ENCODE measurements at regions not wholly inside any gene's neighbourhood (a gene's known extent, or its start where the extent isn't known, plus 50 kb on each side); places are given as distances from the start of the nearest gene placed in this dataset.

DNA sequence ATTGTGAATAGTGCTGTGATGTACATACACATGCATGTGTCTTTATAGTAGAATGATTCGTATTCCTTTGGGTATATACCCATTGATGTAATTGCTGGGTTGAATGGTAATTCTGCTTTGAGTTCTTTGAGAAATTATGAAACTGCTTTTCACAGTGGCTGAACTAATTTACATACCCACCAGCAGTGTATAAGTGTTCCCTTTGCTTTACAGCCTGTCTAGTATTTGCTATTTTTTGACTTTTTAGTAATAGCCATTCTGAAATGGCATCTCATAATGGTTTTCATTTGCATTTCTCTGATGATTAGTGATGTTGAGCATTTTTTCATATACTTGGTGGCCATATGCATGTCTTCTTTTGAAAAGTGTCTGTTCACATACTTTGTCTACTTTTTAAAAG lies 54.5 kb upstream of the FAM78B start:
- DNase-seq (ENCODE audit: low spot score) = no peak

DNA sequence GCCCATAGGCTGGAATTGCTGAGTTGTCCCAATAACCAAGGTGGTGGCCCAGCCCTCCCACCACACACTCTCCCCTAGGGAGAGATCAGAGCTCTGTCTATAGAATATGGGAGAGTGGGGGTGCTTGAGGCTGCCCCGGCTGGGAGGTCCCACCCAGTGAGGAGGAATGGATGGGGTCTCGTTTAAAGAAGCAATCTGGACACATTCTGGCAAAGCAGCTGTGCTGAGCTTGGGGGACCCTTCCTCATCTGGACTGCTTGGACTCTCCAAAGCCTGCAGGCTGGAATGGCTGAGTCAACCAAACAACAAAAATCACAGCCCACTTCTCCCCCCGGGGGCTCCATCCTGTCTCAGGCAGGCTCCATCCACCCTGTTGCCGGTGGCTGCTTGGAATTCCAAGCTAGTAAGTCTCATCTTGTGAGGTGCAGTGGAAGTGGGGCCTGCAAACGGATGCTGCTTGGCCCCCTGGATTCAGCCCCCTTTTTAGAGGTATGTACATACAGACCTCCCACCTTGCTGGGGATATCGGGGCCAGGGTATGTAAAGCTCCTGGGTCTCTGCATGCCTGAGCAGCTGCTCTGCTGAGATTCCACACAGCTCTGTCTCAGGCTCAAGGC lies 67.1 kb upstream of the FAM78B start:
- no peak for DNase-seq (ENCODE audit: low spot score)

DNA sequence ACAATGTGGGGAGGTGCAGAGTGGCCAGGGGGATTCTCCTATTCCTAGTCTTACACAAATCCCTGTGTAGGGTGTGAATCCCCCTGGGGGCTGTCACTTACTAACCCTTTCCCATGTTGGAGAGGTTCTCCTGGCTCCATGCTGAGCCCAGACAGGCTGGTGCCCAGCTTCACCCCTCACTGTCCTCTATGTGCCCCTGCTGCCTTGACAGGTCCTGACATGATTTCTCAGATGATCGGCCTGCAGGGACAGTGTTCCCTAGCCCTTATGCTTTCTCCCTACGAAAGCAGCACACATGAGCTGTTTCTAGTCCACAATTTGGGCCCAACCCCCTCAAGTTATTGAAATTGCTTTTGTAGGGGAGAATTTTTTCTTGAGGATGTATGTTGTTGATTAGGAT lies 68.9 kb upstream of the FAM78B start:
- no peak for DNase-seq (ENCODE audit: low spot score)

DNA sequence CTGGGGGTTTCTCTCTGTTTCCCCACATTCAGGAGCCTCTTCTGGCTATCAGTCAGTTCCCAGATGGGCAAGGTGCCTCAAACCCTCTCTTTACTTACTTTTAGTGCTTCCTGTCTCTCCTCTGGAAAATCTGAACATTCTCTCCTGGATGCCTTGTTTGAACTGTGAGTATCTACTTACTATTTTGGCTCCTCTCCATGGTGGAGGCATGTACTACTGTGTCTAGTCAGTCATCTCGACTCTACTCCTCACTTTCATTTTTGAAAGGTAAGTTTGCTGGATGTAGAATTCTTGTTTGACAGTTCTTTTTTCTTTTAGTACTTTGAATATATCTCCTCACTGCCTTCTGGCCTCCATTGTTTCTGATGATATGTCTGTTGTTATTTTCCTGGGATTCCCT lies 70.9 kb upstream of the FAM78B start:
- no peak for DNase-seq (ENCODE audit: low spot score)

DNA sequence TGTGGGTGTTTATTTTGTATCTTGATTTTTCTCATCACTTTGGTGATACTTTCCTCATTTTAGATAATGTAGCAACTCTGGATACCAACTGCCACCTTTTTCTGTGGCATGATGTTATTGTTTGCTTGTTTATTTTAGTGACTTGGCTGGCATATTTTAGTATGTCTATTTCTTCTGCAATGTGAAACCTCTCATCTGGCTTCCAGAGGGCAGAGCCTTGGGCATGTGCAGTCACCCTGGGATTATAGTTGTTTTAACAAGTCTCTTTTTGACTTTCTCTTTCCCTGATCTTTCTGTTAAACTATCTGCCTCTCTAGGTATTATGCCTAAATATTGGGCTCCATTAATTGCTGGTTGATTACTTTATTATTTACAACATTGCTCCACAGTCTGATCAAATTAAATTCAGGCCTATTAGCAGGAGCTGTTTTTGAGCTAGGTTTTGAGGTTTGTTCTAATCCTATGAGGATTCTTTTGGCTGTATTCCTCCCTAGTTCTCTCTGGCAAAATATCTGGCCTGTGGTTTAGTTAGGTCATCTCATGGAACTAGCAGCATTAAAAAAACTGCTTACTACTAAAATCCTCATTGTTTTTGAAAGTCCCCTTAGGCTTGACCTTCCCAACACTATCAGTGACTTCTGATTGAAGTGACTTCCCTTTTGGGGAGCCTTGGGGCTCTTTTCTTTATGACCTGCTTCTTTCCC lies 86.4 kb upstream of the FAM78B start:
- no peak for DNase-seq (ENCODE audit: low spot score)

DNA sequence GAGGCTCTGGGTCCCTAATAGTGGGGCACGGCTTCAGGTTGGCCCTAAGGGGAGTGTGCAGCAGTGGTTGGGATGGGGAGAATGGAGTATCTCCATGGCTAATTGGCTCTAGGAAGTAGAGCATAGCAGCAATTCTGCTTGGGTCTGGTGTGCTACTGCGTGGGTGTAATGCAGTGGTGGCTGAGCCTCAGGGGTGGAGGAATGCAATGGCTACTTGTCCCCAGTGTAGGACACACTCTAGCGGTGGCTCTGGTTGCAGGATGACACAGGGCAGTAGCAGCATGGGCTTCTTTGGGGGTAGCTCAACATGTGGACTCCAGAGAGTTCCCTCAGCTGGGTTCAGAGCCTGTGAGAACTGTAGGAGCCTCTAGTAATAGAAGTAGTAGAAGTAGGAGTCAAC lies 91.2 kb upstream of the FAM78B start:
- no peak for DNase-seq (ENCODE audit: low spot score)

DNA sequence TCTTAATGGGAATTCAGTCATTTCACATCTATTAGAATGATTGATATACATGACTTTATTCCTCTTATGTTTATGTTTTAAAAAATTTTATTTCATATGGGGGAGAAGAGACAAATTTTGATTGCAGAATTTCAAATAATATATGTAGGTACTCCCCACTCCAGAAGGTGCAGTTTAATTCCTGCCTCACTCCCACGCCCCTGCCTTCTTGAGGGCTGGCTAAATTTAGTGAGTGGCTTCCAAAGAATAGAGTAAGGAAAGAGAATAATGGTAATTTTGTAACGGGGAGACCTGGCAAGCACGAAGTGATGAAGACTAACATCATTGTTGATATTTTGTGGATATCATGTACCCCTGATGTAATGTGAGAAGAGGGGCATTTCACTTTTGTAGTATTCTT lies 94.7 kb upstream of the FAM78B start:
- no peak for DNase-seq (ENCODE audit: low spot score)

DNA sequence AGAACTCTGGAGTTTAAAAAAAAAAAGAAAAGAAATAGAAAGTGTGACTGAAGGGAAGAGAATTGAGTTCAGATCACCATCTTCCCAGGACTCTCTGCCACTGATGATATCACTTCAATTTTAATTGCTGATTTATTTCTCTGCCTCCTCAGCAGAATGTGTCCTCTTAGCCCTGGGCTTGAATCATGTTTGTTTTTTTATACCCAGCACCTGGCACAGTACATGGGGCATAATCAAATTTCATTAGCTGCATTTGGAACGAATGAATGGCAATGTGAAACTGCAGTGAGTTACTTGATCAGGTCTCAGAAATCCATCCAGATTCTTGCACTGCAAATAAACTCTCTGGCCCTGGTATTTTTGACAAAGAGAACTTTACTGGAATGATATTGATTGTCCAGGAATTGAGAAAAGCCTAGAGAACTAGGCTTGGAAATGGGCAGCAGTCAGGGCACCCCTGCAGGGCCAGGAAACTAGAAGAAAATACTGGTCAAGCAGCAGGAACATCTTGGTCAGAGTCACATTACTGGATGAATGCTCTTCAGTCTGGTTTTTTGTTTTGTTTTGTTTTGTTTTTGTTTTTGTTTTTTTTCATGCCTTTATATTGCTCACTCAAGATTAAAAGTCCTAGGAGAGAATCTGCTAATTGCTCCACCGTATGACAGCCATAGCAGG lies 103.8 kb upstream of the FAM78B start:
- DNase-seq (ENCODE audit: low spot score) = no peak

DNA sequence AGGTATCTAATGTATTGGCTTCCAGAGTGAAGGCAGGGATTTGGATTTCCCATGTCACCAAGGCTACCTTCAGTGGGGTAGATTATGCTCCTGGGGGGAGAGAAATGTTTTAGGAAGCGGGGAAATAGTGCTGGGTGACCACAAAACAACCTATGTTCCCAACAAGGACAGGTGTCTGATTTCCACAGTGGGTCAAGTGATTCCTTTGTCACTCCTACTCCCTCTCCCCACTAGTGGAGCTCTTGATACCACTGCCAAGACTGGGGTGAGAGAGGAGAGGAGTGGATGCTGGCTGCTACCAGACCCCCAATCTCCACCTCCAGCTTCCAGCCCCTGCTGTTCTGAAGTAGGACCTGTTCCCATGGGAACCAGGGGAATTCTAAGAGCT lies 104.3 kb upstream of the FAM78B start:
- no peak for DNase-seq (ENCODE audit: low spot score)

DNA sequence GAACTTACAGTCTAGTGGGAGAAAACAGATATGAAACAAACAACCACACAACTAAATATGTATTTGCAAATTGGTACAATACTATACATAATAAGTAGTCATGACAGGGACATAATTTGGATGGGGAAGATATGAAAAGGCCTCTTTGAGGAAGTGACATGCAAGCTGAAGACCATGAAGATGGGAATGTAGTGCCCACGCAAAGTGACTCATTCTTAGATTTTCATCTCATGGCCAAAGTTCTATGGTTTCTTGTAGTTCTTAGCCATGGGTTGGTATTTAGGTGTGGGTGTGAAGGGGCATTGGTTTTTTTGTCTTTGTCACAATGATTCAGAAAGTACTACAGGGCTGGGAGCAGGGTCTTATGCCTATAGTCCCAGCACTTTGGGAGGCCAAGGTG lies 105.4 kb upstream of the FAM78B start:
- no peak for DNase-seq (ENCODE audit: low spot score)

DNA sequence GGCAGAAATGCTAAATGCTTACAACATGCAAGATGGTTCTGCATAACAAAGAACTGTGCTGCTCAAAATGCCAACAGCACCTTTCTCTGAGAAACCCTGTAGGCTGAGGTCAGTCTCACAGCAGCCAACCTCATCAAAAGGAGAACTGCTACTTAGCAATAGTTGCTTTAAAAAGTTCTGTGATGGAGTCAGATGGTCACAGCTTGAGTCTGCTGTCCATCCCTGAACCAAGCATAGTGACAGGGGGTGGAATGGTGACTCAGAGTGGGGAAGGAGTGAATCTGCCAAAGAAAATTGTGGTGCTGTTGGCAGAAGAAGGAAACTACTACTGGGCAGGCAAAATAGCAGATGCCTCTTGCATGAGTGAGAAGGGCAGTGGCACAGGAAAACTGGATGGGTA lies 106.0 kb upstream of the FAM78B start:
- no peak for DNase-seq (ENCODE audit: low spot score)

DNA sequence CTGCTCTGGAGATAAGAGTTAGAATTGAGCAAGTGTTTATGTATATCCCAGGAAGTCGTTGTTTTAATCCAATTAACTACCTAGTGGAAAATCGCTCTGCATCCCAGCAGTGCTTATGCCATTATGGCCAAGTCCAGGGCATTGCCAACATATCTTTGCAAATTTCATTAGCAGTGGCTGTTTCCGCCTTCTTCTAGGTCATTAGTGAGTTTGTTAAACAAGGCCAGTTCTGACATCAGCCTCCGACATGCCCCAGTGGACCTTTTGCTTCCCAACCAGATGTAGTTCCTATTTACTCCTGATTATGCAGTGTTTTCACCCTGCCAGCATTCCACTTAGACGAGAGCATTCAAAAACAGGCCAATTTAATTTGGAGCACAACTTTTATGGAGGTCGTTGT lies 106.8 kb upstream of the FAM78B start:
- DNase-seq (ENCODE audit: low spot score) = no peak

DNA sequence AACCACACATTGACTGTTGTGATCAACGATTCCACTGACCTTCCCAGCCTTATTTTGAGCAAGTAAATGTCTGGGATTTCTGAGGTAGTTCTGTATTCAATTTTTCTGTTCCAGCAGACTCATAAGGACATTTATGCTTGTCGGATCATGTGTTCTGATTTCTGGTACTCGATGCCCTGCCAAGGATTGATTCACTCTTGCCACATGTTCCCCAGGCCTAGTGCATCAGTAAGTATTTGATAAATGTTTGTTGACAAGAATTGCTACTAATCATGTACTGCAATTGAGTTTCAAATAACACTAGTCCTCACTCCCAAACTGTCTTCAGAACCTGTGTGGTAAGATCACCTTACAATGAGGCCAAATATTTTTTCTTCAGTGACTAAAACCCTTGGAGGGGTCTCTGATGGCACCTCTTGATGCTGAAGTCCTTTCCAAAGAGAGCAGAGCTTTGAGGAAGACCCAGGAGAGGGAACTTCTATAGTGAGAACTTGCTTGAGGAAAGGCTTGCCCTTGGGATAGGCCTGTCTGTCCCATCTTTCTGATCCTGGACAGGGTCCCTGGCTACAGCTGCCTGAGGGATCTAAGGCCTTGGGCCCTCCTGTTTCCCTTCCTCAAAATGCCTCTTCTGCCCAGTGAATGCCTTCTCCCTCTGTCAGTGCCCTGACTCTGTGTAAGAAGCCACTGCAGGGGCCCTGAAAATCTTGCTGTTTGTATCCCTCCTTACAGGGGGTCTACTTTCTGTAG lies 115.8 kb upstream of the FAM78B start:
- no peak for DNase-seq (ENCODE audit: low spot score)

DNA sequence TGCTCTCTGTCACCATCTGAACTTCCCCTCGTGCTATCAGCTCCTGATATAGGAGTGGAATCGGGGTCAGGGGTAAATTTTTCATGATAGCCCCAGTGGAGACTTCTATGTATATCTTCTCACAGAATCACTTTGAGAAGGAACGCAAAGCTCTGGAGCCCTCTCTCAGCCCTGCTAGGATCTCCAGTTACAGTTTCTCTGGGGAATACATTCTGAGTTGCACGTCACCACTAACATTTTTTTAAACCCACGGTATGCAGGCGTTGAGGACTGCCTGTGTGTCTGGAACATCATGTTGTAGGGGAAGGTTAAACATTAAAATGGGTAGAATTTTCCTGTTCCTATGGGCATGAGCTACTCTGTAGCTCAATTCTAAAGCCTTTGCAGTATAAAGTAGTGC lies 116.4 kb upstream of the FAM78B start:
- no peak for DNase-seq (ENCODE audit: low spot score)

DNA sequence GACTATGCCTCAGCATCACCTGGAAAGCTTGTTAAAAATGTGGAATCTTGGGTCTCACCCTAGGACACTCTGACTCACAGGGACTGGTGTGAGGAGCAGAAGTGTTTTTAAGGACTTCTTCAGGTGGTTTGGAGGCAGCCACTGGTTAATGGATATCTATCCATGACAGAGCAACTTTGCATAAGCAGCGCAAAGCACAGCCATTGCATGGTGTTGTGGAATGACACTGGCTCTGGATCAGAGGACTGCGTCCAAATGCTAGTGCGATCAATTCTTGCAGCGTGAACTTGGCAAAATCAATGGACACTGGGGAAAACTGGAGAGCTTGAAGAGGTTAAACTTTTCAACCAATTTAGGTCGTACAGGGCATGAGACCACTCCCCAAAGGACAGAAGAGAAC lies 116.8 kb upstream of the FAM78B start:
- no peak for DNase-seq (ENCODE audit: low spot score)

DNA sequence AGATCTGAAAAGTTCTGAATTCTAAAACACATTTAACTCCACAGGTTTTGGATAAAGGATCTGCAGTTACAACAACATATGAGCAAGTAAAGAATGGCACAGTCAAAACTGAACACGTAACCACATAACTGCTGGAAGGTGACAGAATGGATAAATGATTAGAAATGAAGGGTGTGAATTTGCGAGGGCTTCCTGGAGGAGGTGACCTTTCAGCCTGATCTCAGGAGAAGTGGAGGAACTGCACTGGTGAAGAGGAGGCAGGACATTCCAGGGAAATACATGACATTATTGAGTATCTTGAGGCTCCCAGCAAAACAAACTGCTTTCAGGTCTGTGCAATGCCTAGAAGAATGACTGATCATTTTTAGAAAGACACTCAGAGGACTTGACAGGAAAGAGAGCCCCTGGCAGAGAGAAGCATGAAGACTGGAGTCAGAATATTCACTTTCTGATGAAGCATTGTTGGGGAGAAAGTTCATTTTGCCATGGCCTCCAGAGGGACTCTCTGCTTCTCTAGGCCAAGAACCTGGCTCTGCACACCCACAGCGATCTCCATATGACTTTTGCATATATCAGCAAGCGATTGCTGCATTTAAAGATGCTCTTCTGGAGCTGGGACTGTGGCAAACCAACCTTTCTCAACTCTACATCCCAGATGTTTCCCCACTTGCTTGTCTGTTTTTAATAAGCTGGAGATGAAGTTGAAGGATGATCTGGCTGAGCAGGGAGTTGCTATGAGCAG lies 122.7 kb upstream of the FAM78B start:
- no peak for DNase-seq (ENCODE audit: low spot score)

DNA sequence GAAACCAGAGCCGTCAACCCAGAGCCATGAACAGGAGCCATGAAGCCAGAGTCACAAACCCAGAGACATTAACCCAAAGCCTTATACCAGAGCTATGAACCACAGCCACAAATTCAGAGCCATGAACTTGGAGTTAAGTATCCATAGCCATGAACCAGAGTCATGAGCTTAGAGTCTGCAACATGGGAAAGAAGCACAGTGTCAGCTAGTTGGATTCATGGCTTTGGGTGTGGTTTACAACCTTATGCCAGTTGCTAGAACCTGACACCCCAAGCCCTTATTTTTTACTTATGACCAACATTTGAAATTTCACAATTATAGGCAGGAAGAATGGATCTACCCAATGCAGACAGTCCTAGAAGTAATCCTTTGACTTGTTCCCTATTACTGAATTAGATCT lies 128.9 kb upstream of the FAM78B start:
- DNase-seq (ENCODE audit: low spot score) = no peak

DNA sequence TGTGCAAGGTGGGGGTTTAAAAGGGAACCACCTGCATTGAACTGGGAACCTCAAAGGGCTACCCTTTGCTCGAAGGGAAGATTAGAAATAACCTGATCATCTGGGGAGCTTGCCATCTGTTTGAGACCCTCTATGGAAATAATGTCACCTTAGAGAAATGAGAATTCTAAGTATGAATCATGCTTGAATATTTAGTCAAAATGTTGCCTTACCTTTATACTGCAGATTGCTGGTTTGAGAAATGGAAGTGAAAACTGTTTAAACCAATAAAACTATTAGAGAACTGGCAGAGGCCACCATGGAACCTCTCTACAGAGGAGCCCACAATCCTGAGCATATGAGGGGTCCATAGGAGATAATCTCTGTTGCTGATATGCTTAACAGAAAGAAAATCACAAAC lies 131.2 kb upstream of the FAM78B start:
- no peak for DNase-seq (ENCODE audit: low spot score)

DNA sequence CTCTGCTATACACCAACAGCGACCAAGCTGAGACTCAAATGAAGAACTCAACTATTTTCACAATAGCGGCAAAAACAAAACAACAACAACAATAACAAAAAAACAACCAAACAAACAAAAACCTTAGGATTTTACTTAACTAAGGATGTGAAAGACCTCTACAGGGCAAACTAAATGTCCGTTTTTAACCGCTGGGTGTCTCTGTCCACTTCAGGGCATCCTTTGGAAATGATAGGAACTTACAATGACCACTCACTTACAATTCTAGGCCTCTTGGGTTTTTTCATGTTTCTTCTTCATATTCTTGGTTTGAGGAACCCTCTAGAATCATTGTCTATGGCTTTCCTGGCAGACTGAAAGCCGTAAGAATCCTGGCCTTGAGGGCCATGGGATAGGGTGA lies 134.0 kb upstream of the FAM78B start:
- DNase-seq (ENCODE audit: low spot score) = no peak

DNA sequence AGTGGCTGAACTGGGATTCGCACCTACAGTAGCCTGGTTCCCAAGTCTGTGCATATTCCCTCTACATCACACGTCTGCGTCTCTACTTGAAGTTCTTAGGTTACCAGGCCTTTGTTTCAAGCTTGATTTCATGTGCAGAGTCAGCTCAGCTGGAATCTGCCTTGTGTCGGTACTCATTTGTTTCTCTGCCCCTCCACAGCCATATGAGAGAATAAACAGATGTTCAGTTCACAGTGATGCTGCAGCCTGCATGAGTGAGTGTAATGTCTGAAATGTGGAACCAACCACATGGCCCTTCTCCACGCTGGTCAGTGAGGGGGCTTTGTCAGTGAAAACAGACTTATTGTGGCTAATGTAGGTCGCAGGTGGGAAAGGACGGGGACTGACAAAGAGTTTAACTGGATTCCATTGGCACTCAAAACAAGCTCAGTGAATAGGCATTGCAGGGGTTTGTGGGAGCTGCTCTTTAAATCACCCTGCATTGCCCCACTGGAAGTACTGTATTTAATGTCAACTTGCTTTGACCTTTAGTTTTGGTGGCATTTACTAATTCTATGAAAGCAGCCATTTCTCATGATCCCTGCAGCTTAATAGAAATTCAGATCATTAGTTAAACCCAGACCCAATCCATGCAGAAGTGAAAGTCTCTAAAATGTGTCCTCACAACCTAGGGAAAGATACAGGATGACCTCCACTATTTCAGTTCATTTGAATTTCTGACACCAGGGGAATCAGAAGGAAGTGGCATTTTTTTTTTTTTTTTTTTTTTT lies 136.4 kb upstream of the FAM78B start:
- DNase-seq (ENCODE audit: low spot score) = no peak

DNA sequence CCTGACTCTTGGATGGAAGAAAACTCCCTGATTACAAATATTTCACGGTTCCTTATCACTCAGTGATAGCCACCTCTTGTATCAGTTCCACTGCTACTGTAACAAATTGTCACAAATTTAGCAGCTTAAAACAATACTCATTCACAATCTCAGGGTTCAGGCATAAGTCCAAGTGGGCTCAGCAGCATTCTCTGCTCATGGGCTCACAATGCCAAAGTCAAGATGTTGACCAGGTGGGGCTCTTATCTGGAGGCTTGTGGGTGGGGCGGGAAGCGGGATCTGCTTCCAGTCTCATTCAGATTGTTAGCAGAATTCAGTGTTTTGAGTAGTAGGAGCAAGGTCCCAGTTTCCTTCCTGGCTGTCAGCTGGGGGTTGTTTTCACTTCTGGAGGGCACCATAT lies 137.3 kb upstream of the FAM78B start:
- no peak for DNase-seq (ENCODE audit: low spot score)

DNA sequence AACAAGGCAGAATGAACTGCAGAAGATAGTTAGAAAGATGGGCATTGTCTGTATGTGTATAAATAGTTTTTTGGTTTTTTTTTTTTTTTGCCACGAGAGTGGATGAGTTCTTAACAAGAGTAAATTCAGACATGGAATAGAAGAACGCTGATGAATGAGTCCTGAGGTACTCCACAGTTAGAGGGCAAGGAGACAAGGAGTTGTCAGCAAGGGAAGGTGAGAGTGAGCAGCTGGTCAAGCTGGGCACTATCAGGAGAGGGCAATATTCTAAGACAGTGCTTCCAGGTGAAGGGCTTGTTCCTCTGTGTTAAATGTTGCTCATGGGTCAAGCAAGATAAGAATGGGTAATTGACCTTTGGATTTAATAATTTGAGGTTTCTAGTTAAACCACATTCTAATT lies 138.6 kb upstream of the FAM78B start:
- no peak for DNase-seq (ENCODE audit: low spot score)

Data from iPS-NIHi11 (cell line).